IMR-90 (cell line): ENCODE measurements at regions not wholly inside any gene's neighbourhood (a gene's known extent, or its start where the extent isn't known, plus 50 kb on each side); places are given as distances from the start of the nearest gene placed in this dataset.

ENCODE experiments used
- ATAC-seq: fragments of 200-7000 bp; cut with Tn5 transposase; 2 replicates; pipeline ENCODE4 v1.9.1; 2020; ENCODE audit warnings: low read depth, mild to moderate bottlenecking, moderate library complexity
- BruUV-seq: library from RNA; stranded (reverse); fragments of 400-500 nt; replicated peaks from 2 replicates; lab custom pipeline; 2021; lab: Mats Ljungman, UMichigan
- CTCF ChIA-PET: fragments of 300-600 bp; formaldehyde crosslinking; extraction: SDS; loops from one replicate; lab custom pipeline; 2021; ENCODE audit warnings: antibody characterized with exemption; lab: Yijun Ruan, JAX
- POLR2A ChIA-PET: fragments of 300-600 bp; sonication (Branson Sonifier 250); formaldehyde crosslinking; loops from one replicate; lab custom pipeline; 2022; ENCODE audit warnings: antibody characterized with exemption; ENCODE audit not compliant: unreplicated experiment; lab: Charles Lee
- DNase-seq: peaks from one replicate; pipeline ENCODE4 v3.0.0; 2013
- H2AFZ ChIP-seq: replicated peaks from 2 replicates; pipeline ENCODE3; 2013; ENCODE audit warnings: low read length, mild to moderate bottlenecking; ENCODE audit not compliant: poor library complexity
- H2AK5ac ChIP-seq: 2 replicates; pipeline ENCODE4 v1.6.1; 2013; ENCODE audit warnings: low read depth, low read length, inconsistent platforms
- H2AK9ac ChIP-seq: replicated peaks from 2 replicates; pipeline ENCODE3; 2013; ENCODE audit warnings: mild to moderate bottlenecking, low read depth, low read length, moderate library complexity; ENCODE audit not compliant: poor library complexity
- H2BK120ac ChIP-seq: 2 replicates; pipeline ENCODE4 v1.6.1; 2013; ENCODE audit warnings: low read depth, low read length, inconsistent platforms
- H2BK15ac ChIP-seq: 3 replicates; pipeline ENCODE4 v1.6.1; 2013; ENCODE audit warnings: low read depth, low read length, inconsistent platforms
- H2BK20ac ChIP-seq: 2 replicates; pipeline ENCODE4 v1.6.1; 2013; ENCODE audit warnings: low read depth, mild to moderate bottlenecking, inconsistent platforms, low read length, moderate library complexity
- H2BK5ac ChIP-seq: 2 replicates; pipeline ENCODE4 v1.6.1; 2013; ENCODE audit warnings: mild to moderate bottlenecking, low read depth, low read length, inconsistent platforms; ENCODE audit not compliant: poor library complexity, severe bottlenecking
- H3K14ac ChIP-seq: replicated peaks from 2 replicates; pipeline ENCODE4 v1.6.1; 2013; ENCODE audit warnings: low read depth, low read length, inconsistent platforms
- H3K18ac ChIP-seq: 2 replicates; pipeline ENCODE4 v1.6.1; 2013; ENCODE audit warnings: low read depth, low read length, control low read depth
- H3K23ac ChIP-seq: 2 replicates; pipeline ENCODE4 v1.6.1; 2013; ENCODE audit warnings: low read depth, low read length, inconsistent platforms
- H3K27ac ChIP-seq: 2 replicates; pipeline ENCODE4 v1.5.1; 2013; ENCODE audit warnings: mild to moderate bottlenecking, control low read depth, low read length; ENCODE audit not compliant: insufficient read depth
- H3K27me3 ChIP-seq: 2 replicates; pipeline ENCODE4 v1.6.1; 2013; ENCODE audit warnings: low read length; ENCODE audit not compliant: control insufficient read depth, insufficient read depth
- H3K36me3 ChIP-seq: 2 replicates; pipeline ENCODE4 v1.6.1; 2013; ENCODE audit warnings: low read length, mixed read lengths; ENCODE audit not compliant: control insufficient read depth, insufficient read depth
- H3K4ac ChIP-seq: 2 replicates; pipeline ENCODE4 v1.6.1; 2013; ENCODE audit warnings: low read depth, low read length, inconsistent platforms
- H3K4me1 ChIP-seq: 2 replicates; pipeline ENCODE4 v1.6.1; 2013; ENCODE audit warnings: low read length, mixed read lengths; ENCODE audit not compliant: control insufficient read depth, insufficient read depth
- H3K4me2 ChIP-seq: 2 replicates; pipeline ENCODE4 v1.6.1; 2013; ENCODE audit warnings: low read depth, mild to moderate bottlenecking, control low read depth, low read length, moderate library complexity
- H3K4me3 ChIP-seq: 2 replicates; pipeline ENCODE4 v1.5.1; 2013; ENCODE audit warnings: low read depth, mild to moderate bottlenecking, control low read depth, low read length, moderate library complexity; ENCODE audit not compliant: insufficient read depth
- H3K56ac ChIP-seq: 2 replicates; pipeline ENCODE4 v1.6.1; 2013; ENCODE audit warnings: low read length, inconsistent platforms; ENCODE audit not compliant: insufficient read depth; ENCODE audit errors: extremely low read depth
- H3K79me1 ChIP-seq, 2 experiments: 2 replicates each; pipeline ENCODE4 v1.6.1; 2013; ENCODE audit warnings: low read length in 2 of 2, inconsistent platforms in 1 of 2, low read depth in 1 of 2
- H3K9ac ChIP-seq: 2 replicates; pipeline ENCODE4 v1.6.1; 2013; ENCODE audit warnings: low read depth, low read length, control low read depth
- H3K9me1 ChIP-seq: 2 replicates; pipeline ENCODE4 v1.6.1; 2013; ENCODE audit warnings: low read length, inconsistent platforms; ENCODE audit not compliant: insufficient read depth
- H3K9me3 ChIP-seq: 2 replicates; pipeline ENCODE4 v1.6.1; 2013; ENCODE audit warnings: low read length; ENCODE audit not compliant: control insufficient read depth, insufficient read depth
- H4K20me1 ChIP-seq: 2 replicates; pipeline ENCODE4 v1.6.1; 2013; ENCODE audit warnings: low read length, inconsistent platforms; ENCODE audit not compliant: insufficient read depth
- H4K5ac ChIP-seq: 2 replicates; pipeline ENCODE4 v1.6.1; 2013; ENCODE audit warnings: mild to moderate bottlenecking, low read depth, low read length, control low read depth
- H4K8ac ChIP-seq, 2 experiments: 2 replicates each; pipeline ENCODE4 v1.6.1; 2013; ENCODE audit warnings: low read depth in 2 of 2, low read length in 2 of 2, control low read depth in 1 of 2, inconsistent platforms in 1 of 2
- H4K91ac ChIP-seq: 2 replicates; pipeline ENCODE4 v1.6.1; 2013; ENCODE audit warnings: low read depth, low read length, inconsistent platforms; ENCODE audit not compliant: insufficient read depth
- BHLHE40 ChIP-seq: fragments of 150-350 bp; IDR thresholded peaks from 2 replicates; pipeline ENCODE4 v1.6.1; 2016; ENCODE audit warnings: mild to moderate bottlenecking, low read depth, low read length
- MAZ ChIP-seq: IDR thresholded peaks from 2 replicates; pipeline ENCODE4 v1.6.1; 2012; ENCODE audit warnings: low read depth, mild to moderate bottlenecking, low read length, improper control_type of control experiment, moderate library complexity, borderline replicate concordance
- NFE2L2 ChIP-seq: fragments of 150-350 bp; IDR thresholded peaks from 2 replicates; pipeline ENCODE4 v1.6.1; 2016; ENCODE audit warnings: low read depth, mild to moderate bottlenecking, low read length
- POLR2A ChIP-seq: IDR thresholded peaks from 2 replicates; pipeline ENCODE4 v1.6.1; 2012; ENCODE audit warnings: mild to moderate bottlenecking, low read depth, low read length
- RAD21 ChIP-seq: IDR thresholded peaks from 2 replicates; pipeline ENCODE4 v1.6.1; 2012; ENCODE audit warnings: low read length, improper control_type of control experiment
- RFX5 ChIP-seq: IDR thresholded peaks from 2 replicates; pipeline ENCODE4 v1.8.0; 2012; ENCODE audit warnings: low read depth, mild to moderate bottlenecking, low read length, moderate library complexity
- WGBS, 2 experiments: methylation state at CpG; one replicate each; pipeline versions ENCODE4 v1.1.5 to v1.1.7; 2013; ENCODE audit warnings: missing lambda C conversion rate in 2 of 2; ENCODE audit not compliant: insufficient read length in 1 of 2; ENCODE audit errors: extremely low coverage in 2 of 2; 5-methylcytosine and 5-hydroxymethylcytosine counted together
- dilution Hi-C: fragments of 300-500 bp; cut with HindIII; formaldehyde crosslinking; loops from one replicate; pipeline ENCODE4 v1.14.3; 2018; ENCODE audit warnings: low sequenced_read_pairs; ENCODE audit not compliant: unreplicated experiment
- in situ Hi-C: fragments of 300-500 bp; cut with MboI; formaldehyde crosslinking; loops from 3 replicates; pipeline ENCODE4 v1.14.3; 2019; ENCODE audit warnings: low sequenced_read_pairs, inconsistent platforms, mixed read lengths
- intact Hi-C: fragments of 100-400 bp; cut with micrococcal nuclease; formaldehyde crosslinking; loops from 2 replicates; pipeline ENCODE4 v1.10.0; 2022
- TF ChIP-seq, protein P1 (sequence below): fragments of 150-350 bp; IDR thresholded peaks from 2 replicates; pipeline ENCODE4 v1.6.1; 2016; ENCODE audit warnings: low read depth, mild to moderate bottlenecking, low read length, moderate library complexity, borderline replicate concordance

DNA sequence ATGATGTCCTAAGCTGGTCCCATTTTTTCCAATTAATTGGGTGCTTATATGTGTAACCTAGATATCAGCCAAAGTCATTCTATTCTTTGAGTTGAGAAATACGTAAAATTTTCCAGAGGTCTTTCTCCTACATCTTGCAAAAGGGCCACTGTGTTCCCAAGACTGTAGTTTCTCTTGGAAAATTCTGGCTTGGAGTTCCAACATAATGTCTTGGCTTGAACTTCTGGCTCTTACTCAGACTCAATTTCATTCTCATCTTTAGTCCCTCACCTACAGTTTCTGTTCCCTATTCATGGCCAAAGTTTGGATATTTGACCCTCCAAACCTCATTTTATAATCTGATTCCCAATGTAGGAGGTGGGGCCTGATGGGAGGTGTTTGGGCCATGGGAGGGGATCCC lies 201.4 kb upstream of the ARHGEF26 start:
- no peak overlapping the region for H2BK5ac ChIP-seq
- H4K91ac ChIP-seq: no peak overlapping the region
- no peak overlapping the region for H2BK120ac ChIP-seq
- H3K23ac ChIP-seq: no peak overlapping the region
- H3K4me1 ChIP-seq: no peaks in the 10 kb centered on the region
- no peak overlapping the region for H3K4ac ChIP-seq
- ATAC-seq (no peak), DNase-seq (no peak)
- H3K27me3 ChIP-seq: no peaks in the 10 kb centered on the region
- no peaks in the 10 kb centered on the region for H3K9me1 ChIP-seq
- dilution Hi-C loops (no loop called here), intact Hi-C loops (no loop called here), in situ Hi-C loops (no loop called here)
- H3K4me3 ChIP-seq: no peak overlapping the region
- H4K20me1 ChIP-seq: no peaks in the 10 kb centered on the region
- H3K36me3 ChIP-seq: no peaks in the 10 kb centered on the region
- no peak overlapping the region for H3K18ac ChIP-seq
- no CpG with 5 or more reads among the region's 1 CpG for whole genome bisulfite sequencing, 2 experiments
- no peak overlapping the region for H4K8ac ChIP-seq
- no peak overlapping the region for H2AFZ ChIP-seq
- H3K14ac ChIP-seq: no peak overlapping the region
- H3K9ac ChIP-seq: no peak overlapping the region
- ChIA-PET POLR2A (no interaction called here), CTCF (no interaction called here)
- H3K56ac ChIP-seq: no peak overlapping the region
- H4K5ac ChIP-seq: no peak overlapping the region
- no TSS peak for BruUV-seq
- no peaks in the 10 kb centered on the region for H3K9me3 ChIP-seq
- H3K27ac ChIP-seq: no peak overlapping the region
- H2BK20ac ChIP-seq: no peak overlapping the region
- no peak overlapping the region for H2BK15ac ChIP-seq
- no peaks in the 10 kb centered on the region for H3K79me1 ChIP-seq
- H2AK5ac ChIP-seq: no peak overlapping the region
- TF ChIP-seq RAD21 (no peak), MAZ (no peak), NFE2L2 (no peak), POLR2A (no peak), BHLHE40 (no peak), RFX5 (no peak)
- TF ChIP-seq, protein P1, sequence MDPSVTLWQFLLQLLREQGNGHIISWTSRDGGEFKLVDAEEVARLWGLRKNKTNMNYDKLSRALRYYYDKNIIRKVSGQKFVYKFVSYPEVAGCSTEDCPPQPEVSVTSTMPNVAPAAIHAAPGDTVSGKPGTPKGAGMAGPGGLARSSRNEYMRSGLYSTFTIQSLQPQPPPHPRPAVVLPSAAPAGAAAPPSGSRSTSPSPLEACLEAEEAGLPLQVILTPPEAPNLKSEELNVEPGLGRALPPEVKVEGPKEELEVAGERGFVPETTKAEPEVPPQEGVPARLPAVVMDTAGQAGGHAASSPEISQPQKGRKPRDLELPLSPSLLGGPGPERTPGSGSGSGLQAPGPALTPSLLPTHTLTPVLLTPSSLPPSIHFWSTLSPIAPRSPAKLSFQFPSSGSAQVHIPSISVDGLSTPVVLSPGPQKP: no peak
- H2AK9ac ChIP-seq: no peak overlapping the region
- no peak overlapping the region for H3K4me2 ChIP-seq
